HepG2 (cell line): ENCODE measurements at regions not wholly inside any gene's neighbourhood (a gene's known extent, or its start where the extent isn't known, plus 50 kb on each side); places are given as distances from the start of the nearest gene placed in this dataset.

Source experiments
- ASH2L ChIP-seq: fragments of 300-600, 200-600 bp; sonication (generic); IDR thresholded peaks from 2 replicates; pipeline ENCODE4 v1.7.0; 2017; ENCODE audit warnings: low read depth, mild to moderate bottlenecking, moderate library complexity, mixed read lengths, low read length; ENCODE audit not compliant: insufficient read length
- ATF4 ChIP-seq, 2 experiments: fragments of 450-650 bp in 1 of 2; sonication (generic) in 1 of 2; formaldehyde crosslinking; IDR thresholded peaks; 2 replicates each; pipeline versions ENCODE4 v1.5.0 to v1.8.0; 2020 to 2022; ENCODE audit warnings: mild to moderate bottlenecking in 1 of 2, missing genetic modification reagents in 1 of 2
- CREB1 ChIP-seq, 2 experiments: fragments of 450-650 bp in 1 of 2; IDR thresholded peaks; 2 replicates each; pipeline ENCODE4 v1.6.1; 2016 to 2017; ENCODE audit warnings: control low read depth in 1 of 2, mild to moderate bottlenecking in 1 of 2, missing compliant biosample characterization in 1 of 2, missing genetic modification characterization in 1 of 2
- KAT7 ChIP-seq: IDR thresholded peaks from 2 replicates; pipeline ENCODE4 v1.6.1; 2018; ENCODE audit warnings: borderline replicate concordance, missing compliant biosample characterization
- KMT2A ChIP-seq: sonication (generic); formaldehyde crosslinking; IDR thresholded peaks from 2 replicates; pipeline ENCODE4 v1.4.0; 2020; ENCODE audit warnings: missing genetic modification reagents
- MXI1 ChIP-seq: IDR thresholded peaks from 3 replicates; pipeline ENCODE4 v1.6.1; 2012; ENCODE audit warnings: low read depth, low read length, inconsistent platforms, borderline replicate concordance
- NCOR1 ChIP-seq: fragments of 200-600 bp; sonication (generic); IDR thresholded peaks from 2 replicates; pipeline ENCODE4 v1.7.0; 2017; ENCODE audit warnings: antibody characterized with exemption, low read length, borderline replicate concordance
- PHF5A ChIP-seq: IDR thresholded peaks from one replicate; pipeline ENCODE4 v1.6.1; 2018; ENCODE audit warnings: low read depth, missing genetic modification reagents; ENCODE audit not compliant: unreplicated experiment
- SRY ChIP-seq: sonication (generic); formaldehyde crosslinking; IDR thresholded peaks from 2 replicates; pipeline ENCODE4 v1.8.0; 2022; ENCODE audit warnings: mild to moderate bottlenecking, missing genetic modification reagents
- TCF7L2 ChIP-seq: IDR thresholded peaks from 2 replicates; pipeline ENCODE4 v1.6.1; 2011; ENCODE audit warnings: mild to moderate bottlenecking, low read depth, low read length, moderate library complexity
- TRIM24 ChIP-seq: sonication (generic); formaldehyde crosslinking; IDR thresholded peaks from 2 replicates; pipeline ENCODE4 v1.8.0; 2022; ENCODE audit warnings: mild to moderate bottlenecking, missing genetic modification reagents
- ZC3H13 ChIP-seq: sonication (generic); formaldehyde crosslinking; IDR thresholded peaks from 2 replicates; pipeline ENCODE4 v1.8.1; 2023; ENCODE audit warnings: mild to moderate bottlenecking, missing genetic modification reagents, moderate library complexity
- ZNF407 ChIP-seq: sonication (generic); formaldehyde crosslinking; IDR thresholded peaks from one replicate; pipeline ENCODE4 v1.5.1; 2020; ENCODE audit warnings: mild to moderate bottlenecking, missing genetic modification reagents; ENCODE audit errors: not compliant biosample characterization
- ZNF503 ChIP-seq: sonication (generic); formaldehyde crosslinking; IDR thresholded peaks from 2 replicates; pipeline ENCODE4 v1.4.0; 2020; ENCODE audit warnings: missing genetic modification reagents
- ZNF761 ChIP-seq: sonication (generic); formaldehyde crosslinking; conservative IDR thresholded peaks from 2 replicates; pipeline ENCODE4 v1.4.0; 2020; ENCODE audit warnings: mild to moderate bottlenecking, missing genetic modification reagents
- ZNF782 ChIP-seq: sonication (generic); formaldehyde crosslinking; IDR thresholded peaks from 2 replicates; pipeline ENCODE4 v1.4.0; 2020; ENCODE audit warnings: missing genetic modification reagents, mild to moderate bottlenecking, borderline replicate concordance
- ZNF800 ChIP-seq: sonication (generic); formaldehyde crosslinking; IDR thresholded peaks from 2 replicates; pipeline ENCODE4 v1.4.0; 2020; ENCODE audit warnings: missing genetic modification reagents

- TF ChIP-seq KAT7 (CRISPR knock-in tag) (peak; percentile 72; the same call in 1 of the 2 replicates), ZC3H13 (CRISPR knock-in tag) (no peak), ZNF800 (CRISPR knock-in tag) (0 out of 2 replicates have a peak, but pooled peaks have one; percentile 44), SRY (CRISPR knock-in tag) (no peak), TCF7L2 (peak; percentile 64), ZNF761 (no peak), MXI1 (no peak), NCOR1 (peak; percentile 99), TRIM24 (CRISPR knock-in tag) (peak; percentile 81; the same call in 1 of the 2 replicates), ZNF782 (no peak), ZNF503 (CRISPR knock-in tag) (peak; percentile 88), KMT2A (CRISPR knock-in tag) (no peak), PHF5A (CRISPR knock-in tag) (no peak), ZNF407 (CRISPR knock-in tag) (no peak), ASH2L (peak; percentile 95), CREB1 (IDR thresholded peaks at IDR 0.05) (no peak), CREB1 (CRISPR knock-in tag; IDR thresholded peaks at IDR 0.05) (peak; percentile 77), ATF4 (CRISPR knock-in tag; IDR thresholded peaks at IDR 0.05) (peak in 1 of 2 experiments; percentile 63; a peak in 2 of 4 replicates)
These were observed 379.5 kb downstream of the TMEM232 start (continued) for GRCh38 chr5:110346893-110347358.
